Fibroblast of lung (primary cell): ENCODE measurements at regions not wholly inside any gene's neighbourhood (a gene's known extent, or its start where the extent isn't known, plus 50 kb on each side); places are given as distances from the start of the nearest gene placed in this dataset.

Experiments used
- CTCF ChIP-seq, 2 donors: IDR thresholded peaks in 1 of 2; conservative IDR thresholded peaks in 1 of 2; 1 replicate in 1 of 2; 2 replicates in 1 of 2; pipeline ENCODE4 v1.5.1; 2011 to 2012; ENCODE audit warnings: low read length in 2 of 2, control low read depth in 1 of 2, inconsistent platforms in 1 of 2, low read depth in 1 of 2, mild to moderate bottlenecking in 1 of 2
- EZH2 ChIP-seq: IDR thresholded peaks from 2 replicates; pipeline ENCODE4 v1.5.1; 2012; ENCODE audit warnings: low read length, control low read depth, mild to moderate bottlenecking; ENCODE audit errors: missing control alignments

GRCh38 chr12:67937822-67938221, 51.4 kb upstream of the IFNG-AS1 start:
- TF ChIP-seq CTCF (conservative IDR thresholded peaks at IDR 0.05 in 1 of 2, IDR thresholded peaks at IDR 0.05 in 1 of 2; ENCODE audit: low read depth in 1 of 2, low read length in 2 of 2) (no peak), EZH2 (no peak)
